Activated CD8-positive, alpha-beta memory T cell treated with anti-CD3 and anti-CD28 coated beads, Interleukin-2, amount 50 U/mL, for 4 hours (primary cell): ENCODE measurements at regions not wholly inside any gene's neighbourhood (a gene's known extent, or its start where the extent isn't known, plus 50 kb on each side); places are given as distances from the start of the nearest gene placed in this dataset.

Experiments used
- DNase-seq: peaks from one replicate; pipeline ENCODE4 v3.0.0-alpha.2; 2020

DNA sequence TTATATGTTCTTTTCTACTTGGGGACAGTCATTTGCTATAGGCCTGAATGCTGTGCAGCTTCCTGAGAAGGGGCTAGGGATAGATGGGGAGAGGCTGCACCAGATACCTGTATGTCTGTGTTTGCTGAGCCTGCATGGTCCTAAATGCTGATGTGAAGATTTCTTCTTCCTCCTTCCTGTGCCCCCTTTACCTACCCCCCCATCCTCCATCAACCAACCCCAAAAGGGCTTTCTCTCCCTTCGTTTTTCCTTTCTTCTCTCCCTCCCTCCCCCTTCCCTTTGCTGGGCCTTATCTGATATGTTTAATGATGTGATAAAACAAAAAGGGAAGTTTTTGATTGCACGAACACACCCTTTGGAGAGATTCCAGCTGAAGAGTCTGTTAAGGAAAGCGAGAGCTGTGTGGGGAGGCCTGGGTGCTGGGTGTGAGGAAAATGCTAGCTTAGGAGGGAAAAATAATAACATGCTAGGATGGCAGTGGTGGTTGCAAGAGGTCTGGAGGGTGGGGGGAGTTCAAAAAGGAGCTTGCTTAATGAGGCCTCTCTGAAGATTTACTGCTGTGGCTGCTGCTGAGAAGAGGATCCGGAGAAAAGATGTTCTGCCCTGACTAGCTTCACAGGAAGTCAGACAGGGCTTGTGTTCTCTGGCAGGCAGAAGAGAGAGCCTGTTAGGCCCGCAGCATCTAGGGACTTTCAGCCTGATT lies 101.8 kb downstream of the SAMD9 start:
- no peak for DNase-seq

DNA sequence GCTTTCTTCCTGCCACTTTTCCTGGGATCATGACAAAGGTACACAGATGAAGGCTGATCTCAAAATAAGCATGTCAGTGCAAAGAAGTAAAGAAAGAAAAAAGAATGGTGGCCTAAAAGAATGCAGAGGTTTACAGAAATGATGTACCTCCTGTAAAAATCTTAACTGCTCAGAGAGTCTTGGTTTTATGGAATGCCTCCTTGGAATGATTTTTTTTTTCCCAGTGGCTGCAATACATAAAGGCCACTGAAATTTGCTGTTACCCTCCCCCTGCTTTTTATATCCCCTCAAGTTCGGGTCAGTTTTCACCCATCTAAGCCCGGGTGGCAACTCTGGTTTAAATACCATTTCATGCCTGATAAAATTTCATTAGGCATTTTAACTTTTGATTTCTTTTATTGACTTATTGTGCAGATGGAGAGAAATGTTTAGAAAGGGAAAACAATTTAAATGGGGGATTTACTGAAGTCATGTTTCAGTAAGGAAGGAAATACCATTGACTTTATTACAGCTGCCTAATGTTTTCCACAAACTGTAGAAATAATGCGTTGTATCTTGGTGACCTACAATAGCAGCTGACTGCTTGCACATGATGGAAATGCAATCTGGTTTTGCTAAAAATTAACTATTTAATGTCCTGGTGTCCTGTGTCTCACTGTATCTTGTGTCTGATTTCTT lies 102.5 kb downstream of the SAMD9 start:
- DNase-seq, result no peak

DNA sequence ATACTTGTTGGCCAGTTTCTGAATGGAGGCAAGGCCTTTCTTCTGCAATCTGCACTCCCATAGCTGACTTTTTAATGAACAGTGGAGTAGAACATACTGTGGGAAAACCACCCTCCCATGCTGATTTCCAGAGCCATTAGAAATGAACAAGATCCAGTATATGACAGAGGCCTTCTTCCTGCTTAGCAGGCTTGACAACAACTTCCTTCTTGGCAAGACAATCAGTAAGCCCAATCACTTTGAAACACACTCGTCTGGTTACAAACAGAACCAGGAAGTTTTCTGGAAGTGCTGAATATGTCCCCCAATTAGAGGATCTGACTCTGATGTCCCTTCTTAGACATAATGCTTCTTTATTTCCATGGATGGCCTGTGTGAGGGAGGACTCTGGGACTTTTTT lies 103.4 kb downstream of the SAMD9 start:
- DNase-seq, result no peak

DNA sequence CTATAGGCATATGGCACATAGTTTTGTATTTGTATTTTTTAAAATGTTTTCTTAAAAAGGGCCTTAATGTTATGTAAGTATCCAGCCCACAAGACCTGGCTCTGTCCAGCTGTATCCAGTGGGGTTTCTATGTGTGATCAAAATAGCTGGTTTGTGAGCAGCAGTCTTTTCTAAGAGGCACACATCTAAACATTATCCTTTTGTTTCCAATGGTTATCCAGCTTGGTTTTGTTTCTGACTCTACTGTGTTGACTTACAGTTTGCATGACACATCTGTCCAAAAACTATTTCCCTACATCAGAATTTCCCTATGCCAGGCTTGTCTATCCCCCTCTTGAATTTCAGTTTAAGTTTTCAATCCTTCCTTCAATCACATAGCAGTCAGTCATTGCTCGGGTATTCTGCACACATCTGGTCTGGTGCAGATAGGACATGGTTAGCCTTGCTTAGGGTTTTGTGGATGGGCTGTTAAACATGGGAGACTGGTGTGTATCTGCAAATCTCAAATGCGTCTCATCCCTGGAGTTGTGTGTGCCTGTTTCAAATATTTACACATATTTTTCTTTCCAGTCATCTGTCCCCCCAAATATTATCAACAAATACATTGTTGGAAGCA lies 104.2 kb downstream of the SAMD9 start:
- DNase-seq, result no peak

DNA sequence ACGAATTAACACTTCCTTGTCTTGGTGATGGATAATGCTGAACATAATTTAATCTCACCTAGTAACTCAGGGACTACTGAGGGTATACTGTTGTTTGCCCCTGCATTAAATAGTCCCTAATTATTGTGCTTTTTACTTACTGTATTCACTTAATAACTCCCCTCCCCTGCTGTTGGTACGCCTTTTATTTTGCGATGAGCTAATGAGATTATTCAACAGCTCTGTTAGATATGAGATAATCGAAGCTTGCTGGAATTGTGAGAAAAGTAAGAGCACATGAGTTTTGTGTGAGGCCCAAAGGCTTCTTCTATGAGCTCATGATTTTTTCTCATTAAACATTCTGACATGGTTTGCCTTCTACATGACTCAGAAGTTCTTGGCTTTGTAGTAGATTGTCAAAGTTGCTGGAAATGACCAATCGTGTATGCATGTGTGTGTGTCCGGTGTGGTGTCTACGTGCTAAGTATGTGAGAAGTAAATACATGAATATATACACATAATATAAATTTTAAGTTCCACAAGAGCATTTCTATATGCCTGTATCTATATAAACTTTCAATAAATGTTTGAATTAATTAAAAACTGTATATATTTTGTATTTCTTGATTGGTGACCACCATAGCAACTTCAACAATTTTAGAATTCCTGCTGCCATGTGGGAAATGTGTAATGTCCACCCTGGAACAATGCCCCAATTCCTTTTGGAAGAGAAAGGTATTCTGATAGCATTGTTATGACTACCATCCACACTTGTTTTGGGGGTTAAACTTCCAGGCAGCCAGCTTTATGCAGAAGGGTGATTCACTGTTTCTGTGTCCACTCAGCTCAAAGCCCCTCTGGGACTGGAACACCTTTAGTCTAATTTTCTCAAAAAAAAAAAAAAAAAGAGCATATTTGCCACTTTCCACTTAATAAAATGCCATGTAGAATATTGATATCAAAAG lies 106.2 kb downstream of the SAMD9 start:
- DNase-seq, result no peak

DNA sequence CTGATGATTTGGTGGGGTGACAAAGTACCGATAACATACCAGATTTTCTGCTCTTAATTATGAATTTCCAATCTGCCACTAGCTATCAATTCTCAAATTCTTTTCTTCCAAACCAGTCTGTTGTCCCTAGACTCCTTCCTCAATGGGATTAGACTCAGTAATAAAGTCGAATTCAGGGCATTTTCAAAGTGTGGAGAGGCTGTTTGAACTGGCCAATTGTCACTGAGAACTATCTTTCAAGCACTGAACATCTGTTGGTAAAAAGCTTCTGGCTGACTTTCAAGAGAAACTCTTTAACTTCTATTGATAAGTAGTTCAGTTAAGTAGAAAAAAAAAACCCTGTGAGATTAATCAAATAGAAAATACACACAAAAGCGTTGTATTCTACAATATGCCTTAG lies 108.9 kb downstream of the SAMD9 start:
- DNase-seq, result no peak

DNA sequence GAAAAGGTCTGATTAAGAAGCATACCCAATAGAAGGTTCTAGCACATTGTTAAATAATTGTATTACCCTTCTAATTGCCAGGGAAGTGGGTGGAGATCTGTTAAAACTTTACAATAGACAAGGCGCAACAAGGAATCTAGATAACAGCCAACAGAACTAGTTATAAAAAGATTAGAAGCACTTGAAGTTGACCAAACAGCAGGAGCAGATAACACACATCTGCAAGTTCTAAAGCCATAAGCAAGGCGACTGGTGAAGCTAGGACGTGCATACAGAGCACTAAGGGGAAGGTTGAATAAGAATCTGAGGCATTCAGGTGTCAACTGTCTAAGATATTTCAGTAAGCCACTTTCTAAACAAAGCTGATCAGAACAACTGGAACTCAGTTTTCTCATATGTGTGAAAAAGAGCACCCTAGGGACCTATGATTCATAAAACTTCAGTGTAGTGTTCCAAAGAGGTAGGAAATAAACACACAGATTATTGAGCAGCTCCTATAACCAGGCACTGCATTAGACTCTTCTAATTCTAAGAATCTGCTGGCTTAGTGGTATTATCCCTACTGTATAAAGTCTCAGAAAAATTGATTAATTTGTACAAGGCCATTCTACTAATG lies 111.2 kb downstream of the SAMD9 start:
- no peak for DNase-seq

DNA sequence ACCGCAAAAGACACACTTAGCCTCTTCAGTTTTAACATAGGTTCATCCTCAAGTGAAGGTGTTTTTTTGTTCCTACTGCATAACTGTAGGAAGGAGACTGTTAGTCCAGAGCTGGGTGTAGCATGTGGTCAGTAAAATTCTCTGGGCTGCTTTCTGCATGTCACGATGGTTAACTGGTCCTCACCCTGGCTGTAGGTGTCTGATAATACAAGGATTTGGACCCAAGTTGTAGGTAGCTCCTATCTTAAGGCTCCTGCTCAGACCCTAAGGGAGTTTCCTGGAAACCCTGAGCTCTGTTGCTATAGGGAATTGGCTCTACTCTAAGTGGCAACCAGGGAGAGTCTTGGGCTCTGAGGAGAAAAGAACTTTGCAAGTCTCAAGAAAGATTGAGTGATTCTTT lies 112.9 kb downstream of the SAMD9 start:
- DNase-seq, result no peak

DNA sequence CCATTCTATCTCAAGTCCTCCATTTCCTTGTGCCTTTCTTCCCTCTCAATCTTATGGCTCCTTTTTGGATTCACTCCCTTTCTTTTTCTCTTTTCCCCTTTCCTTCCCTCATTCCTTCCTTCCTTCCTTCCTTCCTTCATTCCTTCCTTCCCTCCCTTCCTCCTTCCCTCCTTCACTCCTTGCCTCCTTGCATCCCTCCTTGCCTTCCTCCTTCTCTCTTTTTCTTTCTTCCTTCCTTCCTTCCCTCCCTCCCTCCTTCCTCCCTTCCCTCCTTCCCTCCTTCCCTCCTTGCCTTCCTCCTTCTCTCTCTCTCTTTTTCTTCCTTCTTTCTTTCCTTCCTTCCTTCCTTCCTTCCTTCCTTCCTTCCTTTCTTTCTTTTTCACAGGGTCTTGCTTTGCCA lies 120.1 kb downstream of the SAMD9 start:
- DNase-seq, result no peak

DNA sequence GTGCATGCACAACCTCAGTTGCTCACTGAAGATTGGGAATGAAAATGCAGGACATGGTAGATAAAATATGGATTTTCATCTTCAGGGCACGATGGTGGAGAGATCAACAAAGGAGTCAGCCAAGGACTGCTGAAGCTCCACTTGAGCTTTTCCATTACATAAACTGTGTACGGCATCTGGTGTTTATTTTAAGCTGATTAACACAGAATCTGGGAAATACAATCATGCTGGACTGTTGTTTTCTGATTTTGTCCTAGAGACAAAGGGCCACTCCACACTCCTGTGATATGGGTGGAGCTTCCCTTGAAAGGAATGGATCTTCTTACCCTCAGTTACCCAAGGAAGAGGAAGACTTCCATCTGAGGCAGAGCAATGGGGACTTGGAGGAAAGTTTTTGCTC lies 120.6 kb downstream of the SAMD9 start:
- DNase-seq, result no peak

DNA sequence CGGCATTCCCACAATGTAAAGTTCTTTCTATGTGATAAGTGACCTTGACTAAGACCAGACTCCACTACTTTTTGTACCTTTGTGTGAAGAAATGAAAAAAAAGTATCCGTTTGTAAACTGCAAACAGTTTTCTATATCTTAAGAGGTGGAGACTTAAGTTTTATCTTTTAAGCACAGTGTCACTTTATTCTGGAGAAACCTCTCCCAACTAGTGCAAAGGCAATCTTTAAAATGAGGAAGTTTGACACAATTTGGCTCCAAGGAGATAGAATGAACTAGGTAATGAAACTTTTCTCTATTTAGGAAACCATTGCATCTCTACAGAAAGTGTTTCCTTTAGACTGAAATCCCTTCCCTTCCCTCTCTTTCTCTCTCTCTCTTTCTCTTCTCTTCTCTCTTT lies 122.9 kb downstream of the SAMD9 start:
- DNase-seq, result no peak

DNA sequence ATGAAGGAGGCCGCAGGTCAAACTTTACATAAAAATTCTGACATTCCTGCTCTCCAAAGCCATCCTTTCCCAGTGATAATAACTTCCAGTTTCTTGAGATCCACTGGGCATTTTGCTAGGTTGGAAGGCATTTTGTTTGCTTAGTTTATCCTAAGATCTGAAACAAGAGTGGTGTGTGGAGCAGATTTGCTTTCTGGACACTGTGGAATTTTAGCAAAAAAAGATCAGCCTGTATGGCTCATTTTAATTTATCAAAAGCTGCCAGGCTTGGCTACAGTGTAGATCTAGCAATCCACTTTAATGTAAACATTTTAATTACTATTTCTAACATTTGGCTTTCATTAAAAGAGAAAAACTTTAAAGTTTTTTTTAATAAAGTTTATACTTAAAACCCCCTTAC lies 124.8 kb downstream of the SAMD9 start:
- DNase-seq, result no peak

DNA sequence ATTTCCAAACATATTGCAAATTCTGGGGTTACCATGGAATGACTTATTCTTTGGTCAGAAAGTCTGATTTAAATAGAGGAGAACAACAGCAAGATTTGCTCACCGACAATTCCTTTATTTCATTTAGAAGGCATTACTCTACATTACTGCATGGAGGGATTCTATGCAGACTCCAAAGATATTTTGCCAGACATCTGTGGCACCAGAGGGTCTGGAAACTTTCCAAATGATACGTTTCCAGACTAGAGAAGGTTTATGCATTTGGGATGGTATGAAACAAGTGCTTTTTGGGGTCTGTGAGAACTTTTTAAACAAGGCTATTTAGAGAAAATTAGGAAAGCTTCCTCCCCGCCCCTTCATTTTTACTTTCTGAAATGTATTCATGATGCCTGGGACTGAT lies 125.3 kb downstream of the SAMD9 start:
- no peak for DNase-seq

DNA sequence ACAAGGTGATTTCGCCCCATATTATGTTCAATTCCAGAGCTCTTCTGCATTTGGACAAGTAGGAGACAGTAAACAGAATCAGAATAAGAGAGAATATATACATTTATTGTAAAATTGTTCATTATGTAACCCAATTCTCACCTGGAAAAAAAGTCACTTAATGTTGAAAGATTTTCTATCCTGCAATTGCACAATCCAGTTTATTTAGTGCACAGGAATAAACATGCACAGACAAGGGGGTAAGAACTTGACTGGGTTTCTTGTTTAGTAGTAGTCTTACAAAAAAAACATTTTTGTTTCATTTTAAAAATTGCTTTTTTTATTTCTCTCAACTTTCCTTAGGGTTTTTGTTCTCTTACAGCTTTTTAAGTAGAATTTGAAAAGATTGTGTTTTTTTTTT lies 126.6 kb downstream of the SAMD9 start:
- DNase-seq, result no peak

DNA sequence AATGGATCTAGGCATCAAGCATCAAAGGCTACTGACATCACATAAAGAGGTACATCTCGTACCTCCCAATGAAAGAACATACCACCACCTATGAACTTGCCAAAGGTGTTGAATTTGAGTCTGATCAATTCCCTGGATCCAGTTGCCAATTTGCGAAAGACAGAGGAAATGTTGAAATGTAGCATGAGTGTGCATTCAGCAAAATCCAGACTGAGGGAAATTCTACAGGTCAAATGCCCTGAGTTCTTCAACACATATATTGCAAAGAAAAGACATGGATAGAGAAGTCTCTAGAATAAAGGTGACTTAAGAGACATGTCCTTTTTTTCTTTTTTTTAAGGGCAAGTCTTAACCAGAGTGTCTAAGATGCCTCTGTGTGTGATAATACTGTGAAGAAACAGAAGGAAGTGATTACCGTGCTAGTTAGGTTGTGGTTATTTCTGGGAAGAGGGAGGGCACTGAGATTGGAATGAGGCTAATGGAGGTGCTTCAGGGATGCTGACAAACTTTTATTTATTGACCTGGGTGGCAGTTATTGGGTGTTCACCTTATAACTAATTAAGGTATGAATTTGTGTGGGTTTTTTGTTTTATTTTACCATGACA lies 128.7 kb downstream of the SAMD9 start:
- DNase-seq, result no peak

DNA sequence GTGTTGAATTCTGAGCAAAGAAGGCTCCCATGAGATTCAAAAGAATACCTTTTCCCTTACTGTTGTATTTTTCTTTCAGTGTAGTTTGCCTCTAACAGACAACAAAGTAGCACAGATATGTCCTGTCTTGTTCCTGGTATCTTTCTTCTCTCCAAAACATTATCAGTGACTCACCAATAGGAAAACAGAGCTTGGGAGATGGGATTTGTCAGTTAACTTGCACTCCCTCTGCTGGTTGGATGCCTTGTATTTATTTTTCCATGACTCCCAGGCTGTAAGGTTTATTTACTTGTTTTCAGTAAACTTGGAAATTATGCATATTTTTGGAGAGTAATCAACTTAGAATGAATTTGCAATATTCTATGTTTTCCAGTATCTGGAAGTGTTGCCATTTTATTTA lies 129.7 kb downstream of the SAMD9 start:
- DNase-seq, result no peak

DNA sequence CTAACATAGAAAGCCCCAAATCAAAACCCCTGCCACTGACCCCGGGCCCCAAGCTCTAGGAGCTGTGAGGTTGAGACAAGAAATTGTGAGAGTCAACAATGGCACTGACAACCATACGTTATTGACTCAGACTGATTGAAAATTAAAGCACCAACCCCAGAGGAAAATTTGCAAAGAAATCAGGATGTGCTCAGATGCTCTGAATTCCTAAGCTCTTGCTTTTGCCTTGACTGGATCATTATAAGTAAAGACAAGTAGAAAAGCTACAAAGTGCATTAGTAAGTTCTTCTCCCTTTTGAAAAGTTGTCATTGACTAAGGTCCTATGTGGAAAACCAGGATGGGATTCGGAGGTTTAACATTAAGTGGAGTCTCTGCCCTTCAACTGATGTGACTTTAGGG lies 130.2 kb downstream of the SAMD9 start:
- DNase-seq, result no peak

DNA sequence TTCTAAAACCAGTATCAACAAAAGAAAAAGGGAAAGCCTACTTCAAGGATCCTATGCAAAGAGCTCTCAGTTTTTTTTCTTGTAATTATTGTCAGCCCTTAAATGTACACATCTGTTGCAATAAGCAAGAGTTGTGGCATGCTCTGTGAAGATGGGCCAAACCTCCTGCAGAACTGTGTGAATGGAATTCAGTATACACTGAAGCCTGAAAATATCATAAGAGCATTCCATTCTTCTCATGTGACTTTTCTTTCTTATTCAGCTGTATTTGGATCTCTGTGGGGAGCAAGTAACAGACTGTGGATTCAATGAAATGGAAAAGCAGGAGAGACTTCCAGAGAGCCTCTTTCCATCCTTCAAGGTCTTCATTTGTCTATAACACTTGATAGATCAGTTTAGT lies 130.7 kb downstream of the SAMD9 start:
- DNase-seq, result no peak

DNA sequence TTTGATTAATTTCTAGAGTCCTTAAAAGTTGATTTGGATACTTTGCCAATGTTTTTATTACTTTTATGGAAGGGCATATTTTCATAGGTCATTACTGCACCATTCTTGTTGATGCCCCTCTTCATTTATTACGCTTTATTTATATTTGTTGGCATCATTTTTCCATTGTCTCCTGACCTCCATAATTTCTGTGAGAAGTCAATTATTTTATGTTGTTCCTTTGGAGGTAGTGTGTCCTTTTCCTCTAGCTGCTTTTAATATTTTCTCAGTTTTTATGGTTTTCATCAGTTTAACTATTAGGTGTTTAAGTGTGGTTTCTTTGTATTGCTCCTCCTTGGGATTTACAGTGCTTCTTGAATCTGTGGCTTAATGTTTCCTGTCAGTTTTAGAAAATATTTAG lies 134.9 kb downstream of the SAMD9 start:
- no peak for DNase-seq

DNA sequence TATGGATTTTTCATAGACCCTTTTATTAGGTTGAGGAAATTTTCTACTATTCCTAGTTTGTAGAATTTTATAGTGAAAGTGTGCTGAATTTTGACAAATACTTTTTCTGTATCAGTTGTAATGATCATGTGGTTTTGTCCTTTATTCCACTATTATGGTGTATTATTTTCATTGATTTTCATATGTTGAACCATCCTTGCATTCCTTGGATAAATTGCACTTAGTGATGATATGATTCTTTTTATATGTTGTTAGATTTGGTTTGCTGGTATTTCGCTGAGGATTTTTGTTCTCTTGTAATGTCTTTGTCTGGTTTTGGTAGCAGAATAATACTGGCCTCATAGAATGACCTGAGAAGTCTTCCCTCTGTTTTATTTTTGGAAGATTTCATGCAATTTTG lies 140.6 kb upstream of the CDK6 start:
- no peak for DNase-seq

DNA sequence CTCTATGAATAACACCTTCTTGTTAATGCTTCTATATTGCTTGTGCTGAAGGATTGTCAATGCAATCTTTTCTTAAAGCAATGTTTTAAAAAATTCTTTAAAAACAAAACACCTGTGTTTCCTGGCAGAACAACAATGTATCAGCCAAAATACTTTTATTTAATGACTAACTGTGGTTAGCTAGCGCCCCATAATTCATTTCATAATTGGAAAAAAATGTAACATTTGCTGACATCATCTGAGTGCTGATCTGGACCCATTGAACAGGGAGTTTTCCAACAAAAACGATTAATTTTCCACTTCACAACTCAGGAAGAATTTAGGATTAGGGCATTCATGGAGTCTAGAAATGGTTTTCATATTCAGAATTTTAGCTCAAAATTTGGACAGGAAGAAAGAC lies 137.6 kb upstream of the CDK6 start:
- no peak for DNase-seq

DNA sequence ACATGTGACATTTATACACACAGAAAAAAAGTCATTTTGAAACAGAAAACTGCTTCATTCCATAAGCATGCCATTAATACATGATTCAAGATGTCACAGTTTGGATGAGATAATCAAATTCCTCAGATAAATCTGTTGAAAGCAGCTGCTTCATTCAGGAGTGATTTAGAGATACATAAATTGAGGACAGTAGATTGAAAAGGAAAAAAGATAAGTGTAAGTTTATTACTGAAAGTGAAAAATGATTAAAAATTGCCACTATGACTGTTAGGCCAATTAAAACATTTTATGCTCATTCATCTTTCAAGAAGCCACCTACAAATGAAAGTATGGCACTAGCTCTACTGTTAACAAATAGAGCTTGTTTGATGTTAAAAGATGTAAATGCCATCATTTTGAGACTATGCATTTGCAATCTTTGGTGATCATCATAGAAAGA lies 136.9 kb upstream of the CDK6 start:
- DNase-seq, result no peak

DNA sequence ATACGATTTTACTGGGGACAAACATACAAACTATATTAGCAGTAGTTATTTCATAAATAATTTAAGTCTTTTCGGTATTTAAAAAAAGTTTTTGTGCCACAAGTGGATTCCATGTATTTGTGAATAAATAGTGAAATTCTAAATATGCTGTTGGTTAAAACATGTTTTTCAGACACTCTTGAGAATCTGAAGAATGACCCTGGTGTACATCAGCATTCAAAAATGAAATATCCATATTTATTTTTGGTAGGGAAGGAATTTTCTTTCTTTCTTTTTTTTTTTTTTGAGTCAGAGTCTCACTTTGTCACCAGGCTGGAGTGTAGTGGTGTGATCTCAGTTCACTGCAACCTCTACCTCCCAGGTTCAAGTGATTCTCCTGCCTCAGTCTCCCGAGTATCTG lies 136.1 kb upstream of the CDK6 start:
- no peak for DNase-seq
